ENCODE measurements at regions not wholly inside any gene's neighbourhood (a gene's known extent, or its start where the extent isn't known, plus 50 kb on each side); places are given as distances from the start of the nearest gene placed in this dataset.

- H3K4me1 ChIP-seq (ENCODE audit: control insufficient read depth in 1 of 2, insufficient read depth in 2 of 2, low read length in 2 of 2): no peaks in the 10 kb centered on the region
- H3K4ac ChIP-seq (ENCODE audit: low read depth, low read length): no peak overlapping the region
- H3K79me1 ChIP-seq (ENCODE audit: low read length): no peaks in the 10 kb centered on the region
- H2BK5ac ChIP-seq (ENCODE audit: low read depth, low read length, poor library complexity): no peak overlapping the region
- no CpG with 5 or more reads among the region's 3 CpGs for WGBS (ENCODE audit: extremely low coverage, insufficient coverage, insufficient read length)
- H3K18ac ChIP-seq (ENCODE audit: low read length): no peak overlapping the region
- no peak overlapping the region for H2AFZ ChIP-seq (ENCODE audit: insufficient read depth, low read length, poor library complexity)
- no peak overlapping the region for H3K23ac ChIP-seq (ENCODE audit: low read length)
- H2AK5ac ChIP-seq (ENCODE audit: low read length): no peak overlapping the region
- H3K79me2 ChIP-seq (ENCODE audit: control insufficient read depth, insufficient read depth, low read length, poor library complexity): no peaks in the 10 kb centered on the region
- no peaks in the 10 kb centered on the region for H3K27me3 ChIP-seq (ENCODE audit: insufficient read depth, low read length)
- no peaks in the 10 kb centered on the region for H3K36me3 ChIP-seq (ENCODE audit: control insufficient read depth in 1 of 2, insufficient read depth in 2 of 2, low read length in 2 of 2)
- H4K91ac ChIP-seq (ENCODE audit: low read depth, low read length): no peak overlapping the region
- no peak overlapping the region for H3K4me2 ChIP-seq (ENCODE audit: low read length)
- H3K4me3 ChIP-seq (ENCODE audit: low read depth, low read length): no peak overlapping the region
- H3K9ac ChIP-seq (ENCODE audit: low read length): no peak overlapping the region
- H3K9me3 ChIP-seq (ENCODE audit: insufficient read depth, low read depth, low read length): peaks cover 3% of the 10 kb centered on the region
- H2BK12ac ChIP-seq (ENCODE audit: low read length): no peak overlapping the region
- no peak overlapping the region for H3K27ac ChIP-seq (ENCODE audit: low read depth, low read length)
- H4K8ac ChIP-seq (ENCODE audit: low read depth, low read length): no peak overlapping the region
- no peak overlapping the region for H4K12ac ChIP-seq (ENCODE audit: low read depth, low read length)
- DNase-seq: no peak
- H3K14ac ChIP-seq (ENCODE audit: low read length): no peak overlapping the region
- H2BK120ac ChIP-seq (ENCODE audit: insufficient read depth, low read length, poor library complexity): no peak overlapping the region
Observed at GRCh38 chr3:88690287-88690686, 417.1 kb upstream of the EPHA3 start.

GRCh38 chr3:88691081-88691480 is 416.3 kb upstream of the EPHA3 start:
- Histone ChIP-seq H3K14ac (ENCODE audit: low read length) (no peak overlapping the region), H3K4ac (ENCODE audit: low read depth, low read length) (no peak overlapping the region), H3K23ac (ENCODE audit: low read length) (no peak overlapping the region), H3K79me2 (ENCODE audit: control insufficient read depth, insufficient read depth, low read length, poor library complexity) (no peaks in the 10 kb centered on the region), H3K4me3 (ENCODE audit: low read depth, low read length) (no peak overlapping the region), H2AFZ (ENCODE audit: insufficient read depth, low read length, poor library complexity) (no peak overlapping the region), H2AK5ac (ENCODE audit: low read length) (no peak overlapping the region), H3K9ac (ENCODE audit: low read length) (no peak overlapping the region), H4K8ac (ENCODE audit: low read depth, low read length) (no peak overlapping the region), H2BK120ac (ENCODE audit: insufficient read depth, low read length, poor library complexity) (no peak overlapping the region), H3K36me3 (ENCODE audit: control insufficient read depth in 1 of 2, insufficient read depth in 2 of 2, low read length in 2 of 2) (no peaks in the 10 kb centered on the region), H3K4me1 (ENCODE audit: control insufficient read depth in 1 of 2, insufficient read depth in 2 of 2, low read length in 2 of 2) (no peaks in the 10 kb centered on the region), H4K12ac (ENCODE audit: low read depth, low read length) (no peak overlapping the region), H3K4me2 (ENCODE audit: low read length) (no peak overlapping the region), H2BK12ac (ENCODE audit: low read length) (no peak overlapping the region), H3K18ac (ENCODE audit: low read length) (no peak overlapping the region), H3K79me1 (ENCODE audit: low read length) (no peaks in the 10 kb centered on the region), H2BK5ac (ENCODE audit: low read depth, low read length, poor library complexity) (no peak overlapping the region), H3K27ac (ENCODE audit: low read depth, low read length) (no peak overlapping the region), H3K9me3 (ENCODE audit: insufficient read depth, low read depth, low read length) (peaks cover 3% of the 10 kb centered on the region), H4K91ac (ENCODE audit: low read depth, low read length) (no peak overlapping the region), H3K27me3 (ENCODE audit: insufficient read depth, low read length) (no peaks in the 10 kb centered on the region)
- no peak for DNase-seq
- no CpG with 5 or more reads among the region's 3 CpGs for WGBS (ENCODE audit: extremely low coverage, insufficient coverage, insufficient read length)

GRCh38 chr3:88703501-88704059 is 403.8 kb upstream of the EPHA3 start:
- H2AK5ac ChIP-seq (ENCODE audit: low read length): no peak overlapping the region
- no peaks in the 10 kb centered on the region for H3K9me3 ChIP-seq (ENCODE audit: insufficient read depth, low read depth, low read length)
- H3K79me2 ChIP-seq (ENCODE audit: control insufficient read depth, insufficient read depth, low read length, poor library complexity): no peaks in the 10 kb centered on the region
- H3K4ac ChIP-seq (ENCODE audit: low read depth, low read length): no peak overlapping the region
- no peaks in the 10 kb centered on the region for H3K4me1 ChIP-seq (ENCODE audit: control insufficient read depth in 1 of 2, insufficient read depth in 2 of 2, low read length in 2 of 2)
- no peak overlapping the region for H2AFZ ChIP-seq (ENCODE audit: insufficient read depth, low read length, poor library complexity)
- no peak overlapping the region for H4K91ac ChIP-seq (ENCODE audit: low read depth, low read length)
- no peaks in the 10 kb centered on the region for H3K27me3 ChIP-seq (ENCODE audit: insufficient read depth, low read length)
- no peaks in the 10 kb centered on the region for H3K36me3 ChIP-seq (ENCODE audit: control insufficient read depth in 1 of 2, insufficient read depth in 2 of 2, low read length in 2 of 2)
- WGBS (ENCODE audit: extremely low coverage, insufficient coverage, insufficient read length): no CpG with 5 or more reads among the region's 3 CpGs
- no peaks in the 10 kb centered on the region for H3K79me1 ChIP-seq (ENCODE audit: low read length)
- H3K23ac ChIP-seq (ENCODE audit: low read length): no peak overlapping the region
- H3K9ac ChIP-seq (ENCODE audit: low read length): no peak overlapping the region
- H3K18ac ChIP-seq (ENCODE audit: low read length): no peak overlapping the region
- no peak overlapping the region for H4K8ac ChIP-seq (ENCODE audit: low read depth, low read length)
- H2BK12ac ChIP-seq (ENCODE audit: low read length): no peak overlapping the region
- no peak overlapping the region for H2BK120ac ChIP-seq (ENCODE audit: insufficient read depth, low read length, poor library complexity)
- H3K4me3 ChIP-seq (ENCODE audit: low read depth, low read length): no peak overlapping the region
- DNase-seq: no peak
- H4K12ac ChIP-seq (ENCODE audit: low read depth, low read length): no peak overlapping the region
- H3K14ac ChIP-seq (ENCODE audit: low read length): no peak overlapping the region
- no peak overlapping the region for H3K4me2 ChIP-seq (ENCODE audit: low read length)
- H2BK5ac ChIP-seq (ENCODE audit: low read depth, low read length, poor library complexity): no peak overlapping the region
- H3K27ac ChIP-seq (ENCODE audit: low read depth, low read length): no peak overlapping the region

- DNase-seq: no peak
- Histone ChIP-seq H3K23ac (ENCODE audit: low read length) (no peak overlapping the region), H4K91ac (ENCODE audit: low read depth, low read length) (no peak overlapping the region), H3K9ac (ENCODE audit: low read length) (no peak overlapping the region), H3K4me2 (ENCODE audit: low read length) (no peak overlapping the region), H3K79me1 (ENCODE audit: low read length) (no peaks in the 10 kb centered on the region), H3K36me3 (ENCODE audit: control insufficient read depth in 1 of 2, insufficient read depth in 2 of 2, low read length in 2 of 2) (no peaks in the 10 kb centered on the region), H2AFZ (ENCODE audit: insufficient read depth, low read length, poor library complexity) (no peak overlapping the region), H3K27me3 (ENCODE audit: insufficient read depth, low read length) (no peaks in the 10 kb centered on the region), H2BK120ac (ENCODE audit: insufficient read depth, low read length, poor library complexity) (no peak overlapping the region), H3K27ac (ENCODE audit: low read depth, low read length) (no peak overlapping the region), H2BK5ac (ENCODE audit: low read depth, low read length, poor library complexity) (no peak overlapping the region), H3K79me2 (ENCODE audit: control insufficient read depth, insufficient read depth, low read length, poor library complexity) (no peaks in the 10 kb centered on the region), H3K4me3 (ENCODE audit: low read depth, low read length) (no peak overlapping the region), H4K12ac (ENCODE audit: low read depth, low read length) (no peak overlapping the region), H3K4ac (ENCODE audit: low read depth, low read length) (no peak overlapping the region), H3K14ac (ENCODE audit: low read length) (no peak overlapping the region), H2AK5ac (ENCODE audit: low read length) (no peak overlapping the region), H4K8ac (ENCODE audit: low read depth, low read length) (no peak overlapping the region), H3K9me3 (ENCODE audit: insufficient read depth, low read depth, low read length) (no peaks in the 10 kb centered on the region), H3K4me1 (ENCODE audit: control insufficient read depth in 1 of 2, insufficient read depth in 2 of 2, low read length in 2 of 2) (no peaks in the 10 kb centered on the region), H2BK12ac (ENCODE audit: low read length) (no peak overlapping the region), H3K18ac (ENCODE audit: low read length) (no peak overlapping the region)
- no CpG with 5 or more reads among the region's 3 CpGs for WGBS (ENCODE audit: extremely low coverage, insufficient coverage, insufficient read length)
Observed at GRCh38 chr3:88704338-88704737, 403.1 kb upstream of the EPHA3 start.

All from trophoblast cell (in vitro differentiated cells and primary cell).